Glomerular endothelial cell (primary cell): ENCODE measurements at regions not wholly inside any gene's neighbourhood (a gene's known extent, or its start where the extent isn't known, plus 50 kb on each side); places are given as distances from the start of the nearest gene placed in this dataset.

ENCODE experiments used
- DNase-seq: peaks from one replicate; pipeline ENCODE4 v3.0.0-alpha.2; 2011; ENCODE audit warnings: low read depth, low spot score; ENCODE audit errors: extremely low read depth

DNA sequence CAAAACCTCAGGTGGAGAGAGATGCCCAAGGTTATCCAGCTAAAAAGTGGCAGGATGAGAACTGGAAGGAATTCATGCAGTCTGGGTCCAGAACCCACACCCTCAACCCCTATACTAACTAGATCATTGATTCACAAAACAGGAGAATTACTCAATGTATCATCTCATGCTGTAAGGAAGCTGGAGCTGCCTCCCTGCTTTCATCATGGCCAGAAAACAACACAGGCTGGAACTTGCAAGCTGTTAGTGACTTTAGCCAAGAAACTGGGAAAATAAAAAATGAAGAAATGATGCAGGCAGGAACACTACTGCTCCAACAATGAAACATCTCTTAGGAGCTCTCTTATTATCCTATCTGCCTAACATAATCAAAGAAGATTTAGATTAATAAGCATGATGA is 619.8 kb upstream of the CELF2 start:
- no peak for DNase-seq

DNA sequence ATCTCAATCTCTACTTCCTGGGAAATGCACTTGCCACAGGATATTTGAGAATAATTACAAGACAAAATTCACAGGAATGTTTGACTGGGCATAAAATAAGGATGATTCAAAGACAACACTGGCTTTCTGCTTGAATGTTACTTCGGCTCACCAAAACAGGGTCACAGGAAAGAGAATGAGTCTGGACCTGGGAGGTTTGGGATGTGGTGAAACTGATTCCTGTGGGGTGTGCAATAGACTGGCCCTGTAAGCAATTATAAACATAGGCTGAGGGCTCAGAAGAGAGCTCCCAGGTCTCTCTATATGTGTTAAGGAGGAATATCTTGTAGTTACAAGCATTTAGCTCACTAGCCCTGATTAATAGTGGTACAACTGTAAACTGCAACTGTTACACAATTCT is 613.9 kb upstream of the CELF2 start:
- DNase-seq: no peak

DNA sequence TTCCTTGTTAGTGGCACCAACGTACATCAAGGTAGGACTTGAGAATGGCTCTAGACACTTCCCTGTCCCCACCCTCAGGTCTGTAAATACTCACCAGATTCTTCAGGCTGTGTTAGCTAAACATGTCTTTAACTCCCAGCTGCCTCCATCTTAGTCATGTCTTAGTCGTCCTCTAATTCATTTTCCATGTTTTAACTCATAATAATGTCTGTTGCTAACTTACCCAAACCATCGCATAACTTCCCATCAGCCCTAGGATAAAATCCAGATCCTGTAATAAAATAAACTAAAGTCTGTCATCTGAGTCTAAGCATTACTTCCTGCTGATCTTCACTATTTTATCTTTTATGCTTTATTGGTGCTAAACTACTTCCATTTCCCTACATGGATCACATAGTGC is 600.0 kb upstream of the CELF2 start:
- no peak for DNase-seq

DNA sequence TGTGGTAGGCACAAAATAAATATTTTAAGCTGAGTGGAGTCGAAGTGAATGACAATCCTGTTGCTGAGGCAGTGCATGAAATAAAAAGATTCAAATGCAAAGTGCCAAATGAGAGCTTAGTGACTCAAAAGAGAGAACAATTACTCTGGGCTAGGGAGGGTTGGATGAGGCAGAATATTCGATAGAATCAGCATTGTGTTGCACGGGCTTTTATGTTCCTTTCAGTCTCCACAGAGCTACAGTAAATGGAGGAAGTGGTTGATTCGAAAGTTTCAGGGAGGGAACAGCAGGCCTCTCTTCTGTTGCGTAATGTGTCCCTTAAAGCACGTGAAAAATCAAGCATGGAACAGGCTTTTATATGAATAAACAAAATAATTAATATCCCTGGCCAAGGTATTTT is 599.3 kb upstream of the CELF2 start:
- no peak for DNase-seq

DNA sequence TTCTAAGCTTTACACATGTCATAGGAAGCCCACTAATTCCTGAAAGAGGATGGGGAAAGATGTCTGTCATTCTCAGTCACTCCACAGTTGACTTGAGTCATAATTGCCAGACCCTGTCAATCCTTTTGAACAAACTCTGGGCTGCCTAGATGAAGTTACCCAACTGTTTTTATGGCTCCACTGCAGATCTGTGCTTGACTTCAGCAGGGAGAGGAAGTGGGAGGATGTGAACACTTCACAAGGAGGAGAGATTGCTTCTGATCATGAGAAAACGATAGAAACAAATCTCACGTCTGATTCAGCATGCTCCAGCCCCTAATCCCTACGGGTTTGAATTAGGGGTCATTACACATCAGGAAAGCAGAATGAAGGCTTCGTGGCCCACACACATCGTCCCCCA is 596.6 kb upstream of the CELF2 start:
- no peak for DNase-seq

DNA sequence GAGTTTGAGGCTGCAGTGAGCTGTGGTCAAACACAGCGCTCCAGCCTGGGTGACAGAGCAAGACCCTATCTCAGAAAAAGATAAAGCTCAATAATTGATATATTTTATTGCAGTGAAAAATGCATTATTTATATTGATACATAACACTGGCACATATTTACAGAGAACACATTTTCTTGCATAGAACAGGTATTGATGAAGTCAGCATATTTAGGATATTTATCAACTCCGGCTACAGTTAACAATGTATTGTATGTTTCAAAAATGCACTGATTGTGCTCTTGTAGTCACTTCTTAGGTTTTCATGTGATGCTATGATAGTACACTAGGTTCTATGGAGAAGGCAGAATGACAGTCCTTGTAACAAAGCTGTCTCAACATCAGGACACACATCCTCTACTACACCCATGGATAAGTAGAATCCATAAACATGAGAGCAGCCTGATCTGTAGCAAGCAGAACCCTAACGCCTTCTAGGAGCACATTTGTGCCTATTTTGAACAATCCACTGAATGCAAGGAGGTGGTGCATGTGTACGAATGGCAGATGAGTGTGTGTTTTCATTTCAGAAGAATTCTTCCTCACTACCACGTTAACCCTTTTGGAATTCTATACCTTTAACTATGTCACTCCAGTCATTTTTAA is 586.1 kb upstream of the CELF2 start:
- no peak for DNase-seq

DNA sequence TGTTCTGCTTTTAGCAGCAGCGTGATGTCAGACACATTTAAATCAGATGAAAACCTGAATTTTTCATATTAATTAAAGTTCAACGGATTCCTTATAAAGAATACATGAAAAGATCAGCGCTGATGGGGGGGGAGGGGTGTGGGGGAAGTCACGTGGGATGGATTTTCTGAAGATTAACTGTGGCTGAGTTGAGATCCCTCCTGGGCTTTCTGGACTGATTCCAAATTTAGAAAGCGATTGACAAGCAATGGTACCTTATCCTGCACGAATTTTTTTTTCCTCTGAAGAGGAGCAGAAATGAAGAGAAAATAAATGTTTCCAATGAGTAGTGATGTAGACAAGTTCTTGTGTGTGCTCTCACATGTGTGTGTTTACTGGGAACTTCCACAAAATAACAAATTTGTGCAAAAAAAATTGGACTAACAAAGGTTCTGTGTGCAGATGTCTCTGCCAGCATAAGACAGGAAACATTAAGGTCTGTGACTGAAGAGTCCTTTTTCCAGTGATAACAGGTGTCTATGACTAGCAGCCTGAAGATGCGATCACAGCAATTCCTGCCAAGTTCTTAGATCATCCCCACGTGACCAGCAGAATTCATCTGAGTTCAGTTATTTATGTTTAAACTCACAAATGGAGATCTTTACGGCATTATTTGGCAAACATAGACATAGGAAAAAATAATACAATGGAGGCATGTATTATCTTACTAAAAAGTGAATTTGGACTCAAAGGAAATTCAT is 585.2 kb upstream of the CELF2 start:
- DNase-seq: no peak

DNA sequence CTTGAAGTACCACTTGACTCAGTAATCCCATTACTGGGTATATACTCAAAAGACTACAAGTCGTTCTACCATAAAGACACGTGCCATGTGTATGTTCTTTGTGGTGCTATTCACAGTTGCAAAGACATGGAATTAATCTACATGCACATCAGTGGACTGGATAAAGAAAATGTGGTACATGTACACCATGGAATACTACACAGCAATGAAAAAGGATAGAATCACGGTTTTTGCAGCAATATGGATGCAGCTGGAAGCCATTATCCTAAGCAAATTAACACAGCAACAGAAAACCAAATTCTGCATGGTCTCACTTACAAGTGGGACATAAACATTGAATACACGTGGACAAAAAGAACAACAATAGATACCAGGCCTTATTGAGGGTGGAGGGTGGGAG is 583.4 kb upstream of the CELF2 start:
- no peak for DNase-seq

DNA sequence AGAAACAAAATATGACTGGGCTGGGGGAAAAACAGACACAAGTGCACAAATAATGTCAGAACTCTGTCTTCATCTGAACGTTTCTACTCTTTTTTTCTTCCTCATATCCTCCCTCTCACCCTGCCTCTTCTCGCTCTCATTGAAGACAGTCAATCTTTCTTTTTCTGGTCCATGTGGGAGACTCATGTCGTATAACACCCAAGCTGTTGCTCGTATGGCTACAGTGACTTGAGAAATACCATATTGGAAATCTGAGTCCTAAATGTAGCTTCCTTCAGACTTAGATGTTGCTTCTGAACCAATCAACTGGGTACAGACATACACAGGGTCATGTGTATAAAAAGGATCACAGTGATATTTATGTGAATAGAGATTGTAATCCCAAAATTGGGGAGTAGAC is 579.8 kb upstream of the CELF2 start:
- DNase-seq: no peak

DNA sequence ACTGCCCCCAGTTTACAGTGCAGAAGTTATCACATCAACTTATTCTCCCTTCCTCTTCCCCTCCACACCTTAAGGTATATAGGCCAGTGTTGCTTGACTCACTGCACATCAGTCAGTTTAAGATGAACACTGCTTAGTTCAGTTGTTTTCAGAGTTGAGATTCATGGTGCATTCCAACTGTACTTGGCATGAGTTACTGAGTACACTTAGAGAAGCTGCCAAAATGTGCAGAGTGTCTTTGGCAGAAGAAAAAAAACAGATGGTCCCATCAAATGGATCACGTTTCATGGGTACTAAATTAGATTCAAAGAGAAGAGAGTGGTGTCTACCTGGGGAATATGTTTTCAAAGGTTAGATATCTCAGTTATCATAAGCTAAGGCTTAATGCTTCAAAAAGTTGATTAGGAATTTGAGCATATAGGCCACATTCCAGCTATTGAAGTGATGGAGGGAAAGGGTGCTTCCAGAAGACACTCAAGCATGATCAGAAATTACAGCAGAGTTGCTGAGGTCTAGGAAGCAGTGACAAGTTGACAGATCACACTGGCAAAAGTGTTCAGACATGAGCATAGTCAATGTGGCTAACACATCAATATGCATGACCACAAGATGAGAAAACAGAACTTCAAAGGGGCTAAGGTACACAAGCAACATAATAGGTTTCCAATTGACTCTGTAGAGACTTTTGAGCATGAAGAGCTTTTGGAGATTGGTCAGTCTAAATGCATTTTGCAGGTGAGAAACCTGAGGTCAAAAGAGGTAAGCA is 579.2 kb upstream of the CELF2 start:
- no peak for DNase-seq

DNA sequence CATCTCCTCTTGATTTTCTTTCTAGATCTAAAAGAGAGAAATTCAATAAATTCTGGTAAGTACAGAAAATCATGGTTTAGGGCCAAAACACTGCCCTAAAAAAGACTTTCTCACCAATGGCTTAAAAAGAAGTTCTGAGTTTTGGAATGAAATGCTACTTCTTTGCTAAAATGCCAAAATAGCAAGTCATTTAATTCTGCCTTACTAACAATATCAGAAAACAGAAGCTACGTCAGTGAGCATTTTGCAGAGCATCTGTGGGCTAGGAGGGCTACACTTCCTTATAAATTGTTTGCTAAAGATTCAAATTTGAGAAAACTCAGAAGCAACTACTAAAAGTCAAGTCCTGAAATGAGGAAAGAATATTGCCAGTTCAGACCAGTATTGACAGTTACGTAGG is 560.8 kb upstream of the CELF2 start:
- no peak for DNase-seq

DNA sequence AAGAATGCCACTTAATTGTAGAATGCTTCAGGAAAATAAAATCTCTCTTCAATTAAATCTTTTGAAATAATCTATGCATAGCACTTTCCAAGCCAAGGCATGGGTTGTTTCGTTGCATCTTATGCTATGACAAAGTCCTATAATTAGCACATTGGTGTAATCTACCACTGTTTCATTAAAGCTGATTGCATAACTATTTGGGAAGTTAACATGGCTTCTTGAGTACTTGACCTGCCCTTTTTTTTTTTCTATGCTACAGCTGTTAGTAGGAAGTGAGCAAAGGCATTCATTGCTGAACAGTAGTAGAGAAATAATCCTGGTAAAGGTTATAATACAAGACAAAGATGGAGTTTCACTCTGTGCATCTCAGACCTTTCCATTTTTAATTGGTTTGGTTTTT is 557.2 kb upstream of the CELF2 start:
- no peak for DNase-seq

DNA sequence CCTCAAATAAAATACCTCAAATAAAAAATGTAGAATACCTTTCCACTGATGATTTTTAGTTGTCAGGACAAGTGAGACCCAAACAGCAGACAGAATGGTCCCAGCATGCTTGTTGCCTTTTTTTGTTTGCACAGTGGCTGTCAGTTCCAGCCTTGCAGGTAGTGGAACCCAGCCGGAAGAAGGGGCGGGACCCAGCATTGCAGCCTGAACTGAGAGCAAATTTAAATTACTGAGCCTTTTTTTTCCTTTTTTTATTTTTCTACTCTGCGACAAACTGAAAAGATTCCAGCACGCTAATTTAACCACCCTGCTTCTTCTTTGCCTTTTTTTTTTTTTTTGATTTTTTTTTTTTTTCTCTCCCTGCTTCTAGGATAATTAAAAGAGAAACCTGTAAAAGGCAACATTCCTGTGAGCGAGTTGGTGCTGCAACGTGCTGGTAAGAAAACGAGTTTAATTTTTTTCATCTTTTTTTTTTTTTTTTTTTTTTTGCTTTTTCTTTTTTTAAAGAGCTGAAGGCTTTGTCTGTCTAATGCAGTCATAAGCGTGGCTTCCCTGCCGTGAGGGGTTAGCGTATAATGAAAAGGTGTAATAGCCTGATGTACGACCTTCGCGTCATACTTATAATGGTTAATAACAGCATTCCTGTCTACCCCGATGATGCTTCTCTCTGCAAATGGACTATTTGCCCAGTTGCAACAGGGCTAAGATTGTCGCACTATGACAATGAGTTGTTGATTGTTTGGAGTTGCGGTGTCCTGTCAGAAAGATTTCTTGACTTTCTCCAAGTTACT is 555.3 kb upstream of the CELF2 start:
- DNase-seq: no peak

DNA sequence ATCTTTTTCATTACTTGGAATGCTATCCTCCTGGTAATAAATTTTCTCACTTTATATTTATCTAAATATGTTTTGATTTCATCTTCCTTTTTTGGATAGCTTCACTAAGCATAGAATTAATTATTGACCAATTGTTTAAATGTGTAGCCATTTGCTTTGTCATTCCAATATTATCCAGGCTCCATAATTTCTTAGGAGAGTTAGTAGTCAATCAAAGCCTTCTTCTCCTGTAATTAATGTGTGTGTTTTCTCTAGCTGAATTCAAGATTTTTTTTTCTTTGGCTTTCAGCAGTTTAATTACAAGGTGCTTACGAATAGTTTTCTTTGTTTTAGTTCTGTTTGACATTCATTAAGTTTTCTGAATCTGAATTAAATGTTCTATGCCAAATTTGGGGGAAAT is 545.9 kb upstream of the CELF2 start:
- DNase-seq: no peak

DNA sequence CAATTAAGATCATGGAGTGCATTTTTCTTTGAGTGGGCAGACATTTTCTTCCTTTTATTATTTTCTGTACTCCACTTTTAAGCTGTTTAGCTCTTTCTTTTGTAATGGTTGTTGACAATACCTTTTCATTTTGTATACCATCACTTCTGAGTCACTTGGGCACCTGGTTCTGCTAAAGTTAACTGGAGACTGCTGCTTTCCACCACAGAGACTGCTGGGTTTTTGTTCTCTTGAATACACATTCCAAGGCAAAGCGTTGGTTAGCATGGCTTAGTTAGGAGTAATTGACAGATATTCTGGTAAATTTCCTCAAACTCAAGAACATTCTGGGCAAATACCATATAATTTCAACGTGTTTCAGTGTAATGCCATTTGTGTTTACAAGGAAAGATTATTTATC is 541.9 kb upstream of the CELF2 start:
- DNase-seq: no peak

DNA sequence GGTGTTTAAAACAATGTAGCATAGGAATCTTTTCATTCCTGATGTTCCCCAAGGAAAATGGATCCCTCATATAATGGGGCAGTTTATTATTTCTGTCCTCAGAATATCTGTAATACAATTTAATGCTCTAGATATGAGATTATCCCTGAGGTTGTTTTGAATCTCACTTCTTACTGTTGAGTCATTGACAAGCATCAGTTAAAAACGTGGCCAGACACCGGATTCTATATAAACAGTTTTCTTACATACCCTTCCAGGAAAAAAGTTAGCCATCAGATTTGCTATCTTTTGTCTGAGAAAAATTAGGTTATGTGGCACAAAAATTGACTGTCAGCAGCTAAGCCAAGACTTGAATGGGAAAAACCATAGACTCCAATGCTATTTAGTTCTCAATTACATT is 539.8 kb upstream of the CELF2 start:
- no peak for DNase-seq

DNA sequence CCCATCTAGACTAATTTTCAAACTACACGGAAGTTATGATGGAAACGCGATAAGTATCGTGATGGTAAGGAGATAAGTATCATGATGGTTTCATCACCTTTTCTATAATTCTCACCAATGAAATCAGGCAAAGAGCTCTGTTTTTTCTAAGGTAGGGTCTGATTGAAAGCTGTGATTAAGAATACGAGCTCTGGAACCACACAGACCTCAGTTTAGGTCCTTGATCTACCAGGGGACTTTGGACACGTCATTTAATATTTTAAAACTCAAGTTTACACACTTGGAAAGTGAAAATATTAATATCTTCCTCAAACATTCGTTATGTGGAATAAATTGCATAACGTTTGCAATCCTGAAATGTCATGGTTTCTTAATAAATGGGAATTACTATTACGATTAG is 538.2 kb upstream of the CELF2 start:
- no peak for DNase-seq

DNA sequence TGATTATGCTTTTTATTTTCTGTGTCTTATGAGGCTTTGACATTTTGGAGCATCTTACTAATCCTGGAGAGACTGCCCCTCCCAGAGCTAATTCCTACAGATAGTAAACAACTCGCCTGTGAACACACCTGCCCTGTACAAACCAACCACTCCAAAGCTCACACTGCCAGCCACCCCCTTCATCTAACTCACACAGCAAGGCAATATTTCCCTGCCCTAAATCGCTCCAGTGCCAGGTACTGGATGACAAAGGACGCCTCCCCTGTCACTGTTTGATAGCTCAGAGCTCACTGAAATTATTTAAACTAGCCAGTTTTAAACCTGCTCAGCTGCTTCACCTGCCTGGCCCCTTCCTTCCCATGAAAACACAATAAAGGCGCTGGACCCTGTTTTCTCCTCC is 535.1 kb upstream of the CELF2 start:
- DNase-seq: no peak

DNA sequence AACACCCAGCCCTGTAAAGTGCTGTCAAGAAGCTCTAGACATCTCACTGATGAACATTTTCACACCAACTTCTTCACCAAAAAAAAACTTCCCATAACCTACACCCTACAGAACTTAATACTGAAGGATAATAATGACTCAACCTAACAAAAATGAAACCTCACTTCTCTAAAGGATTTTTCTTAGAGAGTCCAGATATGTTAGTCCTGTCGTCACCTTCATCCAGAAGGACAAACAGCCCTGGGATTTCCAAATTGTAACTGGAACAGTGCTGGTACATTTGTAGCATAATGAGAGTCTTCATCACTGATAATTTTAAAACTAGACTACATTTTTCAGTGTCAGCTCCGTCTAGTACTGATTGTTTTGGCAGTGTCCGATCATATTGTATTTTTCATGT is 528.6 kb upstream of the CELF2 start:
- no peak for DNase-seq

DNA sequence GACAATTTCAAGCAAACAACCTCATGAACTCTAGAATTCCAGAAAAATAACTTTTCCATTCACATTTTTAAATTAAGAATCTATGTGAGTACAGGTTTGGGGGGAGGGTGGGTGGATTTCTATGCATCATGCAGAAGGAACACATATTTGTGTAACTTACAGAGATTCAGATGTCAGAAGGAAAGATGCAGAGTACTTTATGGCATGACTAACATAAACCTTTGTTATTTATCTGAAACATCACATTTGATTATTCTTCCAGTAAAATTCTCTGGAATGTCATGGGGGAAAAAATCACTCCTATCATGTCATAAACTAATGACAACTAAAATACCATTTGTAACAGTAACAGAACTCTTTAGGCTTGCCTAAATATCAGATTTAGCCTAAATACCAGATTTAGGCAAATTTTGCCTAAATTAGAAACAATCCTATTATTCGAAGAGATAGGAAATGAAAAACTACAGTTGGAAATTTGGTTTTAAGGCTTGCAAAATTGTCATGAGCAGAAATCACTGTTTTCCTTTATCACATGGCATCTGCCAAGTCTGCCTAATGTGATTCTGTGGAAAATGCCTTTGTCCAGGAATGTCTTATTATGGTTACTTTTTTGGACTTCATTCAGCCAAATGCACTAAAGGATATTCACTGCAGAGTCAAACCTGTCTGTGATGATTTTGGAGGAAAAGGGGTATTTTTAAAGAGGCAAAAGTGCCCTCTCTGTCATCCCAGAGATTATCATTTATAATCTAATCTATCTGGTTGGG is 527.7 kb upstream of the CELF2 start:
- no peak for DNase-seq

DNA sequence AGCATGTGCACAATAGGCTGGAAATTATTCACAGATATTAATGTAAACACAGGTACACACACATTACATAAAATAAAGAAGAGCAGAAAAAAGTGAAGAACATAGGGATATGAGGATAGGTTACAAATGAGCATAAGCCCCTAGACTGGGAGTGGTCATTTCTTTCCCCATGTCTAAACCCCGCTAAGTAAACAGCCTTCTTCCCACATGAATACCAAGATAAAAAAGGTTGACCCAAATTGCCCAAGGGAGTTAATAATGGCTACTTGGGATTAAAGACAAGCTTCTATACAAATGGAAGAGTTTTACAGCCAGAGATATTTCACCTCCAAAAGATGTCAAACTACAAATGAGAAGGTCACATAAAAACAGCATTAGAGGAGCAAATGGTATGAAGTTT is 527.1 kb upstream of the CELF2 start:
- no peak for DNase-seq
